ENCODE measurements at regions not wholly inside any gene's neighbourhood (a gene's known extent, or its start where the extent isn't known, plus 50 kb on each side); places are given as distances from the start of the nearest gene placed in this dataset.

DNA sequence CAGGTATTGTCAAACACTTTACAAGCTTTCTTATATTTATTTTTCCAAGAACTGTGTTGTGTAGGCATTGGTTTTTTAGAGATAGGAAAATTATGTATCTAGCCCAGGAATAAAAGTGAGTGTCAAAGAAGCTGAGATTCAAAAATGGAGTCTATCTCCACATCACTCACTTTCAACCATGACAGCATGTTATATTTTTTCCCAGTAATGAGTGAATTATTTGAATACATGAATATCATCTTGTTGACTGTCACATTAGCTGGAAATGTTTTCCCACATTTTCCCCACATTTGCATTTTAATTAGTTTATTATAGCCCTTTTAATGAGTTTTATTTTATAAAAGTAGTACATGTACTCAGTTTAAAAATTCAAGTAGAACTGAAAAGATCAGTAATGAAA, 693.7 kb downstream of the PCDH18 start:
- TF ChIP-seq, protein P1, sequence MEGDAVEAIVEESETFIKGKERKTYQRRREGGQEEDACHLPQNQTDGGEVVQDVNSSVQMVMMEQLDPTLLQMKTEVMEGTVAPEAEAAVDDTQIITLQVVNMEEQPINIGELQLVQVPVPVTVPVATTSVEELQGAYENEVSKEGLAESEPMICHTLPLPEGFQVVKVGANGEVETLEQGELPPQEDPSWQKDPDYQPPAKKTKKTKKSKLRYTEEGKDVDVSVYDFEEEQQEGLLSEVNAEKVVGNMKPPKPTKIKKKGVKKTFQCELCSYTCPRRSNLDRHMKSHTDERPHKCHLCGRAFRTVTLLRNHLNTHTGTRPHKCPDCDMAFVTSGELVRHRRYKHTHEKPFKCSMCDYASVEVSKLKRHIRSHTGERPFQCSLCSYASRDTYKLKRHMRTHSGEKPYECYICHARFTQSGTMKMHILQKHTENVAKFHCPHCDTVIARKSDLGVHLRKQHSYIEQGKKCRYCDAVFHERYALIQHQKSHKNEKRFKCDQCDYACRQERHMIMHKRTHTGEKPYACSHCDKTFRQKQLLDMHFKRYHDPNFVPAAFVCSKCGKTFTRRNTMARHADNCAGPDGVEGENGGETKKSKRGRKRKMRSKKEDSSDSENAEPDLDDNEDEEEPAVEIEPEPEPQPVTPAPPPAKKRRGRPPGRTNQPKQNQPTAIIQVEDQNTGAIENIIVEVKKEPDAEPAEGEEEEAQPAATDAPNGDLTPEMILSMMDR (IDR thresholded peaks at IDR 0.05): no peak
- no peak for TF ChIP-seq EZH2phosphoT487 (IDR thresholded peaks at IDR 0.05)
